ENCODE measurements at regions not wholly inside any gene's neighbourhood (a gene's known extent, or its start where the extent isn't known, plus 50 kb on each side); places are given as distances from the start of the nearest gene placed in this dataset.

DNA sequence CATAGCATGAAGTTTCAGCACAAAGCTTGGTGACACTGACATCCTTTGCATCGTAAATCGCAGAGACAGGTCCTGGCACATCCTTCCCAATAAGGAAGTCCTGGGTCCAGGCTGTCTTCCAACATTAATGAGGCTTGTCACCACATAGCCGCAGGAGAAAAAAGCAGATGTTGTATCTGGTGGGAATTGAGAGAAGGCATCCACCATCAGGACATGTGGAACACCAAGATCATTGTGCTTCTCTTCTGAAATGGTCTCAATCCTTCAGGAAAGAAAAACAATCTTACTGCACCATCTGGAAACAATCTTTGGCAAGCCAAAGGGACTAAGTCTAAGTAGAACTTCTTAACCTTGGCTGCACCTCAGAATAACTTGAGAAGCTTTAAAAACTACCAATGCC, 119.0 kb upstream of the ARHGAP28 start:
- TF ChIP-seq, protein P1, sequence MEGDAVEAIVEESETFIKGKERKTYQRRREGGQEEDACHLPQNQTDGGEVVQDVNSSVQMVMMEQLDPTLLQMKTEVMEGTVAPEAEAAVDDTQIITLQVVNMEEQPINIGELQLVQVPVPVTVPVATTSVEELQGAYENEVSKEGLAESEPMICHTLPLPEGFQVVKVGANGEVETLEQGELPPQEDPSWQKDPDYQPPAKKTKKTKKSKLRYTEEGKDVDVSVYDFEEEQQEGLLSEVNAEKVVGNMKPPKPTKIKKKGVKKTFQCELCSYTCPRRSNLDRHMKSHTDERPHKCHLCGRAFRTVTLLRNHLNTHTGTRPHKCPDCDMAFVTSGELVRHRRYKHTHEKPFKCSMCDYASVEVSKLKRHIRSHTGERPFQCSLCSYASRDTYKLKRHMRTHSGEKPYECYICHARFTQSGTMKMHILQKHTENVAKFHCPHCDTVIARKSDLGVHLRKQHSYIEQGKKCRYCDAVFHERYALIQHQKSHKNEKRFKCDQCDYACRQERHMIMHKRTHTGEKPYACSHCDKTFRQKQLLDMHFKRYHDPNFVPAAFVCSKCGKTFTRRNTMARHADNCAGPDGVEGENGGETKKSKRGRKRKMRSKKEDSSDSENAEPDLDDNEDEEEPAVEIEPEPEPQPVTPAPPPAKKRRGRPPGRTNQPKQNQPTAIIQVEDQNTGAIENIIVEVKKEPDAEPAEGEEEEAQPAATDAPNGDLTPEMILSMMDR (IDR thresholded peaks at IDR 0.05; ENCODE audit: unreplicated experiment) = no peak
- no peak for DNase-seq (ENCODE audit: unreplicated experiment)
- POLR2A ChIA-PET = interaction anchor here (0.6 to 0.7 kb wide), 2 partner anchors 66 to 625 kb away, joined by 4 read pairs; no protein-coding TSS in a partner anchor
- no peak overlapping the region for H3K27ac Mint-ChIP-seq (ENCODE audit: low read depth, unreplicated experiment)
- intact Hi-C loops (cut with micrococcal nuclease) = no loop called here
- CTCF ChIA-PET = interaction anchor here (0.6 to 1.3 kb wide), 5 partner anchors 74 to 1077 kb away, joined by 3 to 4 read pairs (median 3); no protein-coding TSS in a partner anchor
- H3K9me3 Mint-ChIP-seq (ENCODE audit: unreplicated experiment) = peaks cover 16% of the 10 kb centered on the region
- BruUV-seq (replicated peaks) = no TSS peak
- no peaks in the 10 kb centered on the region for H3K27me3 Mint-ChIP-seq (ENCODE audit: insufficient read depth, unreplicated experiment)
- peaks cover 10% of the 10 kb centered on the region for H3K4me1 Mint-ChIP-seq (ENCODE audit: insufficient read depth, unreplicated experiment)
- no peak overlapping the region for H3K4me3 Mint-ChIP-seq (ENCODE audit: unreplicated experiment)
- H3K36me3 Mint-ChIP-seq (ENCODE audit: insufficient read depth, unreplicated experiment) = no peaks in the 10 kb centered on the region

DNA sequence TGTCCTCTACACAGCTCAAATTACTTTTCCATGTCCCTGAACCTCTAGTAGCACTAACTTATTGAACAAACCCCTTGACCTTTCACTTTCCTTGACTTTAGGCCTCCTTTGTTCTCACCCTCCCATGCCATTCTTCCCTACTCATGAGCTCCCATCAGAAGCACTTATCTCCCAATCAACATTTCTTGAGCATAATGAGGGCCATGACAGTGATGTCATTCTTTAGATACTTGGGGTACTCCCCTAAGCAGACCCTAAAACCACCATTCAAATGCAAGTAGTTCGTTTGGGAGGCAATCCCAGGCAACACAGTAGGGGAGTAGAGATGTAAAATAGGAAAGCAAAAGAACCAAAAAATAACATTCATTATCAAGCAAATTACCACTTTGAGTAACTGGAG, 115.9 kb upstream of the ARHGAP28 start:
- ChIA-PET POLR2A (no interaction called here), CTCF (interaction anchor here (0.5 to 2.4 kb wide), 3 partner anchors 9 to 14 kb away, joined by 3 to 9 read pairs (median 3); no protein-coding TSS in a partner anchor)
- no peak for DNase-seq (ENCODE audit: unreplicated experiment)
- Mint-ChIP-seq H3K4me1 (ENCODE audit: insufficient read depth, unreplicated experiment) (peaks cover 10% of the 10 kb centered on the region), H3K9me3 (ENCODE audit: unreplicated experiment) (peaks cover 18% of the 10 kb centered on the region), H3K27me3 (ENCODE audit: insufficient read depth, unreplicated experiment) (no peaks in the 10 kb centered on the region), H3K27ac (ENCODE audit: low read depth, unreplicated experiment) (no peak overlapping the region), H3K4me3 (ENCODE audit: unreplicated experiment) (no peak overlapping the region), H3K36me3 (ENCODE audit: insufficient read depth, unreplicated experiment) (no peaks in the 10 kb centered on the region)
- intact Hi-C loops (cut with micrococcal nuclease) = no loop called here
- TF ChIP-seq, protein P1 (IDR thresholded peaks at IDR 0.05; ENCODE audit: unreplicated experiment) = no peak
- BruUV-seq (replicated peaks) = no TSS peak

DNA sequence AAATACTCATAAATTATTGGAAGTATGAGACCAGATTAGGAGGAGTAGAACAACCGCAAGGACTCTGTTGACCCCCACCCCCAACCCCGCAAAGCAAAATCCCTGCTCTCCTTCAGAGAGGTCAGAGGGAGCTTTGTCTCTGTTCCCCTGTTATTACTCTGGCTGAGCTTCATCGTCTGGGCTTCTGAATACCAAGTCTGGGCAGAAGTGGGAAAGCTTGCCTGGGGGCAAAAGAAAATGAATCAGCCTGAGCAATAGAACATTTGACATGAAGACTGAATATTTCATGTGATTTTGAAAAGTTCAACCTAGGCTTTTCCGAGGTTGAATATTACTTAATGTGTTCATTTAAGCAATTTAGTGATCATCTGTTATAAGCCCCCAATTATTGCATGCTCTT, 114.6 kb upstream of the ARHGAP28 start:
- CTCF ChIA-PET = interaction anchor here (0.6 to 2.4 kb wide), 3 partner anchors 10 to 1049 kb away, joined by 3 to 9 read pairs (median 5); no protein-coding TSS in a partner anchor
- no TSS peak for BruUV-seq (replicated peaks)
- Mint-ChIP-seq H3K27me3 (ENCODE audit: insufficient read depth, unreplicated experiment) (no peaks in the 10 kb centered on the region), H3K4me3 (ENCODE audit: unreplicated experiment) (no peak overlapping the region), H3K4me1 (ENCODE audit: insufficient read depth, unreplicated experiment) (peaks cover 9% of the 10 kb centered on the region), H3K36me3 (ENCODE audit: insufficient read depth, unreplicated experiment) (no peaks in the 10 kb centered on the region), H3K27ac (ENCODE audit: low read depth, unreplicated experiment) (no peak overlapping the region), H3K9me3 (ENCODE audit: unreplicated experiment) (peaks cover 25% of the 10 kb centered on the region)
- intact Hi-C loops (cut with micrococcal nuclease) = no loop called here
- peak; percentile 34 for DNase-seq (ENCODE audit: unreplicated experiment)
- TF ChIP-seq, protein P1 (IDR thresholded peaks at IDR 0.05; ENCODE audit: unreplicated experiment) = no peak
- POLR2A ChIA-PET = interaction anchor here (0.9 kb wide), 1 partner anchor 17 kb away, joined by 3 read pairs; no protein-coding TSS in a partner anchor

DNA sequence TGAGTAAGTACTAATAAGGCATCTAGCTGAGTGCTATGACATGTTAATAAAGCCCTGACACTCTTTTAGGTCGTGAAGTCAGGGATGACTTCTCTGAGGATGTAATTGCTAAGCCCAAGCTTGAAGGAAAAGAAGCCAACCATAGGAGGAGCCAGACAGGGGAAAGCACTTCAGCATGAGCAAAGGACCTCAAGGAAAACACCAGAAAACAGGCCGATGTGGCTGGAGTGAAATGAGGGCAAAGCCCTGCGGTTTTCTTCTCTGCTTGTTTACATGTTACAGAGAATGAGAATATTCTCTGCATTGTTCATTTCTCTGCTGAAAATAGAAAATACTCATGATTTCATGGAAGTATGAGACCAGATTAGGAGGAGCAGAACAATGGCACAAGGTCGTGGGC, 112.5 kb upstream of the ARHGAP28 start:
- Mint-ChIP-seq H3K4me3 (ENCODE audit: unreplicated experiment) (no peak overlapping the region), H3K36me3 (ENCODE audit: insufficient read depth, unreplicated experiment) (no peaks in the 10 kb centered on the region), H3K4me1 (ENCODE audit: insufficient read depth, unreplicated experiment) (no peaks in the 10 kb centered on the region), H3K27ac (ENCODE audit: low read depth, unreplicated experiment) (no peak overlapping the region), H3K9me3 (ENCODE audit: unreplicated experiment) (peaks cover 17% of the 10 kb centered on the region), H3K27me3 (ENCODE audit: insufficient read depth, unreplicated experiment) (no peaks in the 10 kb centered on the region)
- TF ChIP-seq, protein P1 (IDR thresholded peaks at IDR 0.05; ENCODE audit: unreplicated experiment) = no peak
- DNase-seq (ENCODE audit: unreplicated experiment) = no peak
- ChIA-PET POLR2A (interaction anchor here (0.7 kb wide), 1 partner anchor 8 kb away, joined by 3 read pairs; no protein-coding TSS in a partner anchor), CTCF (no interaction called here)
- intact Hi-C loops (cut with micrococcal nuclease) = no loop called here
- no TSS peak for BruUV-seq (replicated peaks)

All from MCF 10A (cell line).